A673 (cell line): ENCODE measurements at regions not wholly inside any gene's neighbourhood (a gene's known extent, or its start where the extent isn't known, plus 50 kb on each side); places are given as distances from the start of the nearest gene placed in this dataset.

ENCODE experiments used
- BruUV-seq: library from RNA; stranded (reverse); fragments of 400-500 nt; replicated peaks from 2 replicates; lab custom pipeline; 2021; lab: Mats Ljungman, UMichigan
- CTCF ChIA-PET: fragments of 300-600 bp; sonication (Branson Sonifier 250); formaldehyde crosslinking; loops from one replicate; lab custom pipeline; 2022; ENCODE audit warnings: antibody characterized with exemption; lab: Charles Lee
- POLR2A ChIA-PET: fragments of 300-600 bp; sonication (Branson Sonifier 250); formaldehyde crosslinking; loops from one replicate; lab custom pipeline; 2022; ENCODE audit warnings: antibody characterized with exemption; ENCODE audit not compliant: low non-redundant PET; lab: Charles Lee
- DNase-seq: peaks from one replicate; pipeline ENCODE4 v3.0.0-alpha.2; 2015; ENCODE audit warnings: low spot score
- H3K27ac ChIP-seq: fragments of 200-600 bp; sonication (generic); 2 replicates; pipeline ENCODE4 v1.5.1; 2016; ENCODE audit warnings: mixed run types, low read depth, mild to moderate bottlenecking, mixed read lengths, antibody characterized with exemption, low read length; ENCODE audit not compliant: poor library complexity, severe bottlenecking
- H3K27me3 ChIP-seq: fragments of 200-600 bp; sonication (generic); replicated peaks from 2 replicates; pipeline ENCODE4 v1.6.1; 2017; ENCODE audit warnings: mixed run types, low read depth, mild to moderate bottlenecking, mixed read lengths, antibody characterized with exemption, low read length; ENCODE audit not compliant: insufficient read depth, poor library complexity
- H3K36me3 ChIP-seq: fragments of 200-600 bp; sonication (generic); 2 replicates; pipeline ENCODE4 v1.6.1; 2016; ENCODE audit warnings: mixed run types, mild to moderate bottlenecking, mixed read lengths, antibody characterized with exemption, low read length; ENCODE audit not compliant: insufficient read depth, poor library complexity, severe bottlenecking
- H3K4me1 ChIP-seq: fragments of 200-600 bp; sonication (generic); 2 replicates; pipeline ENCODE4 v1.6.1; 2017; ENCODE audit warnings: mixed run types, mild to moderate bottlenecking, mixed read lengths, antibody characterized with exemption, low read length; ENCODE audit not compliant: insufficient read depth, poor library complexity, severe bottlenecking
- H3K4me3 ChIP-seq: fragments of 200-600 bp; sonication (generic); 2 replicates; pipeline ENCODE4 v1.5.1; 2016; ENCODE audit warnings: low read depth, mixed run types, mild to moderate bottlenecking, mixed read lengths, low read length; ENCODE audit not compliant: poor library complexity, severe bottlenecking
- H3K9me3 ChIP-seq: fragments of 200-600 bp; sonication (generic); 2 replicates; pipeline ENCODE4 v1.6.1; 2016; ENCODE audit warnings: mixed run types, low read depth, mild to moderate bottlenecking, mixed read lengths, antibody characterized with exemption, low read length; ENCODE audit not compliant: poor library complexity, severe bottlenecking
- EZH2 ChIP-seq: fragments of 200-600 bp; sonication (generic); IDR thresholded peaks from 2 replicates; pipeline ENCODE4 v1.6.1; 2017; ENCODE audit warnings: borderline replicate concordance, low read depth, mild to moderate bottlenecking, mixed read lengths, antibody characterized with exemption, low read length; ENCODE audit not compliant: poor library complexity, severe bottlenecking
- intact Hi-C: fragments of 100-400 bp; cut with micrococcal nuclease; formaldehyde crosslinking; loops from one replicate; pipeline ENCODE4 v1.10.0; 2022; ENCODE audit not compliant: unreplicated experiment
- TF ChIP-seq, protein P1 (sequence below): fragments of 300-800, 200-600 bp; sonication (generic); conservative IDR thresholded peaks from 2 replicates; pipeline ENCODE4 v1.5.1; 2017; ENCODE audit warnings: low read depth, mild to moderate bottlenecking, antibody characterized with exemption, low read length, moderate library complexity, mixed read lengths

- TF ChIP-seq, protein P1, sequence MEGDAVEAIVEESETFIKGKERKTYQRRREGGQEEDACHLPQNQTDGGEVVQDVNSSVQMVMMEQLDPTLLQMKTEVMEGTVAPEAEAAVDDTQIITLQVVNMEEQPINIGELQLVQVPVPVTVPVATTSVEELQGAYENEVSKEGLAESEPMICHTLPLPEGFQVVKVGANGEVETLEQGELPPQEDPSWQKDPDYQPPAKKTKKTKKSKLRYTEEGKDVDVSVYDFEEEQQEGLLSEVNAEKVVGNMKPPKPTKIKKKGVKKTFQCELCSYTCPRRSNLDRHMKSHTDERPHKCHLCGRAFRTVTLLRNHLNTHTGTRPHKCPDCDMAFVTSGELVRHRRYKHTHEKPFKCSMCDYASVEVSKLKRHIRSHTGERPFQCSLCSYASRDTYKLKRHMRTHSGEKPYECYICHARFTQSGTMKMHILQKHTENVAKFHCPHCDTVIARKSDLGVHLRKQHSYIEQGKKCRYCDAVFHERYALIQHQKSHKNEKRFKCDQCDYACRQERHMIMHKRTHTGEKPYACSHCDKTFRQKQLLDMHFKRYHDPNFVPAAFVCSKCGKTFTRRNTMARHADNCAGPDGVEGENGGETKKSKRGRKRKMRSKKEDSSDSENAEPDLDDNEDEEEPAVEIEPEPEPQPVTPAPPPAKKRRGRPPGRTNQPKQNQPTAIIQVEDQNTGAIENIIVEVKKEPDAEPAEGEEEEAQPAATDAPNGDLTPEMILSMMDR, result no peak
- no peak for TF ChIP-seq EZH2
- no TSS peak for BruUV-seq
- no peaks in the 10 kb centered on the region for H3K9me3 ChIP-seq
- no peaks in the 10 kb centered on the region for H3K36me3 ChIP-seq
- no peak for DNase-seq
- POLR2A ChIA-PET, result no interaction called here
- no peaks in the 10 kb centered on the region for H3K27me3 ChIP-seq
- no peak overlapping the region for H3K4me3 ChIP-seq
- no peak overlapping the region for H3K27ac ChIP-seq
- peaks cover 19% of the 10 kb centered on the region for H3K4me1 ChIP-seq
- CTCF ChIA-PET, result no interaction called here
- intact Hi-C loops, result no loop called here
Measured at GRCh38 chr11:122512688-122513087, 142.8 kb upstream of the UBASH3B start.

GRCh38 chr11:122509899-122510298, 145.6 kb upstream of the UBASH3B start:
- no TSS peak for BruUV-seq
- TF ChIP-seq, protein P1, result no peak
- TF ChIP-seq EZH2, result no peak
- DNase-seq, result no peak

GRCh38 chr11:122509091-122509490, 146.4 kb upstream of the UBASH3B start:
- no TSS peak for BruUV-seq
- Histone ChIP-seq H3K36me3 (no peaks in the 10 kb centered on the region), H3K4me1 (peaks cover 11% of the 10 kb centered on the region), H3K9me3 (no peaks in the 10 kb centered on the region), H3K4me3 (no peak overlapping the region), H3K27ac (no peak overlapping the region), H3K27me3 (no peaks in the 10 kb centered on the region)
- ChIA-PET CTCF (no interaction called here), POLR2A (no interaction called here)
- DNase-seq, result no peak
- intact Hi-C loops, result loop anchor here (5.0 to 10.0 kb wide), 2 partner anchors 917 to 1184 kb away; no protein-coding TSS in a partner anchor
- TF ChIP-seq EZH2, result no peak
- TF ChIP-seq, protein P1, result no peak

More at GRCh38 chr11:122509899-122510298, 145.6 kb upstream of the UBASH3B start:
- H3K27me3 ChIP-seq, result no peaks in the 10 kb centered on the region
- CTCF ChIA-PET, result no interaction called here
- peaks cover 11% of the 10 kb centered on the region for H3K4me1 ChIP-seq
- H3K27ac ChIP-seq, result no peak overlapping the region
- H3K4me3 ChIP-seq, result no peak overlapping the region
- no peaks in the 10 kb centered on the region for H3K36me3 ChIP-seq
- POLR2A ChIA-PET, result no interaction called here
- intact Hi-C loops, result loop anchor here (5.0 to 10.0 kb wide), 2 partner anchors 918 to 1185 kb away; no protein-coding TSS in a partner anchor
- no peaks in the 10 kb centered on the region for H3K9me3 ChIP-seq
